ENCODE measurements at regions not wholly inside any gene's neighbourhood (a gene's known extent, or its start where the extent isn't known, plus 50 kb on each side); places are given as distances from the start of the nearest gene placed in this dataset.

- intact Hi-C loops (cut with DNase I) = no loop called here
- Histone ChIP-seq H3K9ac (ENCODE audit: low read depth in 2 of 2, low read length in 2 of 2) (no peak overlapping the region), H3K4me3 (no peak overlapping the region), H3K27me3 (no peaks in the 10 kb centered on the region), H3K4me1 (no peaks in the 10 kb centered on the region), H3K27ac (no peak overlapping the region), H3K9me3 (no peaks in the 10 kb centered on the region), H3K36me3 (no peaks in the 10 kb centered on the region)
- DNase-seq = no peak
- TF ChIP-seq CTCF (IDR thresholded peaks at IDR 0.05) = no peak
Observed at GRCh38 chr16:89034971-89035668, 58.1 kb upstream of the CBFA2T3 start.

- intact Hi-C loops (cut with DNase I) = no loop called here
- H3K9me3 ChIP-seq = no peaks in the 10 kb centered on the region
- DNase-seq = no peak
- H3K27ac ChIP-seq = no peak overlapping the region
- no peaks in the 10 kb centered on the region for H3K4me1 ChIP-seq
- TF ChIP-seq CTCF (IDR thresholded peaks at IDR 0.05) = no peak
- H3K27me3 ChIP-seq = no peaks in the 10 kb centered on the region
- H3K4me3 ChIP-seq = no peak overlapping the region
- H3K36me3 ChIP-seq = no peaks in the 10 kb centered on the region
- no peak overlapping the region for H3K9ac ChIP-seq (ENCODE audit: low read depth in 2 of 2, low read length in 2 of 2)
Observed at GRCh38 chr16:89035669-89036570, 57.7 kb upstream of the ACSF3 start.

GRCh38 chr16:89036776-89037175, 56.9 kb upstream of the ACSF3 start:
- no peak overlapping the region for H3K4me3 ChIP-seq
- H3K9me3 ChIP-seq = no peaks in the 10 kb centered on the region
- no peaks in the 10 kb centered on the region for H3K4me1 ChIP-seq
- intact Hi-C loops (cut with DNase I) = no loop called here
- H3K27me3 ChIP-seq = no peaks in the 10 kb centered on the region
- no peak for DNase-seq
- no peaks in the 10 kb centered on the region for H3K36me3 ChIP-seq
- H3K9ac ChIP-seq (ENCODE audit: low read depth in 2 of 2, low read length in 2 of 2) = no peak overlapping the region
- no peak for TF ChIP-seq CTCF (IDR thresholded peaks at IDR 0.05)
- H3K27ac ChIP-seq = no peak overlapping the region

- Histone ChIP-seq H3K27me3 (no peaks in the 10 kb centered on the region), H3K36me3 (no peaks in the 10 kb centered on the region), H3K4me1 (no peaks in the 10 kb centered on the region), H3K9me3 (no peaks in the 10 kb centered on the region), H3K27ac (no peak overlapping the region), H3K4me3 (no peak overlapping the region), H3K9ac (ENCODE audit: low read depth in 2 of 2, low read length in 2 of 2) (no peak overlapping the region)
- intact Hi-C loops (cut with DNase I) = no loop called here
- TF ChIP-seq CTCF (IDR thresholded peaks at IDR 0.05) = no peak
- DNase-seq = no peak
Observed at GRCh38 chr16:89037261-89038152, 56.1 kb upstream of the ACSF3 start.

- H3K4me1 ChIP-seq = no peaks in the 10 kb centered on the region
- H3K27ac ChIP-seq = no peak overlapping the region
- no peaks in the 10 kb centered on the region for H3K36me3 ChIP-seq
- intact Hi-C loops (cut with DNase I) = no loop called here
- H3K27me3 ChIP-seq = no peaks in the 10 kb centered on the region
- DNase-seq = no peak
- TF ChIP-seq CTCF (IDR thresholded peaks at IDR 0.05) = no peak
- H3K4me3 ChIP-seq = no peak overlapping the region
- no peaks in the 10 kb centered on the region for H3K9me3 ChIP-seq
- no peak overlapping the region for H3K9ac ChIP-seq (ENCODE audit: low read depth in 2 of 2, low read length in 2 of 2)
Observed at GRCh38 chr16:89038221-89038721, 55.4 kb upstream of the ACSF3 start.
